ENCODE measurements at regions not wholly inside any gene's neighbourhood (a gene's known extent, or its start where the extent isn't known, plus 50 kb on each side); places are given as distances from the start of the nearest gene placed in this dataset.

DNA sequence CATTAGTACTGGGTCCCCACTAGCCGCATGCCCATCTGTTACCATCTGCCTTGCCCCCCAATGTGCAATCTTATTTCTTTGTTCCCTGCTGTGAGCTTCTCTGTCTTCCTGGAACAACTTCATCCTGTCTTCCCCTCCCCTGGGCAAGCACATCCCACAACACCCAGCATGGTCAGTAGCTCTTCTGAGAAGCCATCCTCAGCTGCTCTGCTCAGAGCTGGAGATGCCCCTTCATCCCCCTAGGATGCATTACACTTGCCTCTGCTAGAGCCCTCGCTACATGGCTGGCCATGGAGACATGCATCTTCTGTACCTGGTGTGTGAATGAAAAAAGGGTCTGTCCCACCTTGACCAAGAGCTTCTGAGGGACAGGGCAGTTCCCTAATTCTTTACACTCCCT, 141.2 kb downstream of the CDC5L start:
- TF ChIP-seq CTCF (IDR thresholded peaks at IDR 0.05), result no peak
- no peak for TF ChIP-seq POLR2A (IDR thresholded peaks at IDR 0.05)
